Right lobe of liver (tissue), 4 donors: ENCODE measurements at regions not wholly inside any gene's neighbourhood (a gene's known extent, or its start where the extent isn't known, plus 50 kb on each side); places are given as distances from the start of the nearest gene placed in this dataset.

Experiments used
- POLR2A ChIP-seq: fragments of 450-650 bp; IDR thresholded peaks from one replicate; pipeline ENCODE4 v1.6.1; 2017; ENCODE audit warnings: antibody characterized with exemption, mild to moderate bottlenecking
- TF ChIP-seq, protein P1 (sequence below), 4 donors: fragments of 200-600 bp in 3 of 4; fragments of 450-650 bp in 1 of 4; IDR thresholded peaks; one replicate each; pipeline versions ENCODE4 v1.5.1 to v1.8.0; 2016 to 2022; ENCODE audit warnings: antibody characterized with exemption in 4 of 4, mild to moderate bottlenecking in 2 of 4
- donor health status: DM: no; HTN: no; CAD: no.
- donor health status: DM: no; HTN: no; CAD: no.
- donor health status: DM: no; HTN: yes; CAD: no.

DNA sequence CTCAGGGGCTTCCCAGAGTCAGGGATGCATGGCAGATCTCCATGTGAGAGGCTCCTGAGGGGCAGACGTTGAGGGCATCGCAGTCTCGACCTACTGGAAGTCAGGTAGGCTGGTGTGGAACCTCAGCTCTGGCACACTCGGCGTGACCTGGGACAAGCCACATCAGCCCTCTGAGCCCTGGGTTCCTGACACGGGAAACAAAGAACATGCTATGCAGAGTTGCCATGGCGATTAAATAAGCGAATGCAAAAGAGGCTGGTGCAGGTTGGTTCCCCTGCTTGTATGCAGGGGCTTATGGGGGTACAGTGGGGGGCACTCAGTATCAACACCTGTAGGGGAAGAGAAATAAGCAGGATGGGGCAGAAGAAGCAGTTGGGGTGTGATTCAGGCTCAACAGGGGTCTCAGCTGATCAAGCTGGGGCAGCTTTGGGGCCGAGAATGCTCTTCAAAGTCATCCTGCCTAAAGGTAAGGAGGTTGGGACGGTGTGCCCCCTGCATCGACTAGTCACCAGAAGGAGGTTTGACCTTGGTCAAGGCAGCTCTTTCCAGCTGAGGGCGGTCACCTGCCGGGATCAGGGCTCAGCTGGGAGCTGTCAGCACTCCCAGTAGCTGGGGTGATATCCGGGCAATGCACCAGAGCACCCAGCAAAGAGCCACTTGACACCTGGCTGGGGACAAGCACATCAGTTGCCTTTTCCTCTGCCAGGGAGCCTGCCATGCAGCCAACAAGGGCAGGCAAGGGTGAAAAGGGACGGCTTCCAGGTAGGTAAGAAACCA, 442.7 kb downstream of the MIAT start:
- TF ChIP-seq, protein P1, sequence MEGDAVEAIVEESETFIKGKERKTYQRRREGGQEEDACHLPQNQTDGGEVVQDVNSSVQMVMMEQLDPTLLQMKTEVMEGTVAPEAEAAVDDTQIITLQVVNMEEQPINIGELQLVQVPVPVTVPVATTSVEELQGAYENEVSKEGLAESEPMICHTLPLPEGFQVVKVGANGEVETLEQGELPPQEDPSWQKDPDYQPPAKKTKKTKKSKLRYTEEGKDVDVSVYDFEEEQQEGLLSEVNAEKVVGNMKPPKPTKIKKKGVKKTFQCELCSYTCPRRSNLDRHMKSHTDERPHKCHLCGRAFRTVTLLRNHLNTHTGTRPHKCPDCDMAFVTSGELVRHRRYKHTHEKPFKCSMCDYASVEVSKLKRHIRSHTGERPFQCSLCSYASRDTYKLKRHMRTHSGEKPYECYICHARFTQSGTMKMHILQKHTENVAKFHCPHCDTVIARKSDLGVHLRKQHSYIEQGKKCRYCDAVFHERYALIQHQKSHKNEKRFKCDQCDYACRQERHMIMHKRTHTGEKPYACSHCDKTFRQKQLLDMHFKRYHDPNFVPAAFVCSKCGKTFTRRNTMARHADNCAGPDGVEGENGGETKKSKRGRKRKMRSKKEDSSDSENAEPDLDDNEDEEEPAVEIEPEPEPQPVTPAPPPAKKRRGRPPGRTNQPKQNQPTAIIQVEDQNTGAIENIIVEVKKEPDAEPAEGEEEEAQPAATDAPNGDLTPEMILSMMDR (IDR thresholded peaks at IDR 0.05) = no peak
- TF ChIP-seq POLR2A = no peak
